Liver (tissue), 8 donors: ENCODE measurements at regions not wholly inside any gene's neighbourhood (a gene's known extent, or its start where the extent isn't known, plus 50 kb on each side); places are given as distances from the start of the nearest gene placed in this dataset.

Source experiments
- DNase-seq: peaks from one replicate; pipeline ENCODE4 v3.0.0-alpha.2; 2017; ENCODE audit warnings: low spot score
- H3K27ac ChIP-seq, 2 donors: one replicate each; pipeline ENCODE4 v1.7.0; 2013; ENCODE audit warnings: inconsistent platforms in 2 of 2, low read length in 2 of 2, control low read depth in 1 of 2, low read depth in 1 of 2, mild to moderate bottlenecking in 1 of 2
- H3K27me3 ChIP-seq, 4 donors: one replicate each; pipeline versions ENCODE4 v1.6.1 to v1.7.0; 2013; ENCODE audit warnings: low read length in 3 of 4, inconsistent platforms in 1 of 4, mild to moderate bottlenecking in 1 of 4, moderate library complexity in 1 of 4; ENCODE audit not compliant: control insufficient read depth in 4 of 4, insufficient read depth in 4 of 4
- H3K36me3 ChIP-seq, 4 donors: one replicate each; pipeline versions ENCODE4 v1.6.1 to v1.7.0; 2013; ENCODE audit warnings: low read length in 3 of 4, mild to moderate bottlenecking in 3 of 4, low read depth in 1 of 4, moderate library complexity in 1 of 4; ENCODE audit not compliant: control insufficient read depth in 4 of 4, insufficient read depth in 3 of 4
- H3K4me1 ChIP-seq, 4 donors: one replicate each; pipeline versions ENCODE4 v1.6.1 to v1.7.0; 2013; ENCODE audit warnings: low read length in 3 of 4, mild to moderate bottlenecking in 3 of 4, moderate library complexity in 1 of 4; ENCODE audit not compliant: control insufficient read depth in 4 of 4, insufficient read depth in 4 of 4
- H3K4me3 ChIP-seq, 3 donors: one replicate each; pipeline versions ENCODE4 v1.6.1 to v1.7.0; 2013; ENCODE audit warnings: low read length in 3 of 3, control low read depth in 1 of 3, low read depth in 1 of 3, mild to moderate bottlenecking in 1 of 3
- H3K9ac ChIP-seq, 2 donors: one replicate each; pipeline ENCODE4 v1.7.0; 2013; ENCODE audit warnings: low read length in 2 of 2, mild to moderate bottlenecking in 2 of 2, moderate library complexity in 2 of 2, control low read depth in 1 of 2, low read depth in 1 of 2
- H3K9me3 ChIP-seq, 4 donors: one replicate each; pipeline versions ENCODE4 v1.6.1 to v1.7.0; 2013; ENCODE audit warnings: low read length in 3 of 4; ENCODE audit not compliant: control insufficient read depth in 4 of 4
- ATF3 ChIP-seq: IDR thresholded peaks from 2 replicates; pipeline ENCODE4 v1.6.1; 2016; ENCODE audit warnings: antibody characterized with exemption
- CTCF ChIP-seq: fragments of 150-350 bp; IDR thresholded peaks from 2 replicates; pipeline ENCODE4 v1.5.1; 2017; ENCODE audit warnings: improper control_type of control experiment, low read depth, low read length; ENCODE audit not compliant: missing input control
- EGR1 ChIP-seq, 2 donors: IDR thresholded peaks; 2 replicates each; pipeline ENCODE4 v1.6.1; 2016 to 2018; ENCODE audit warnings: antibody characterized with exemption in 2 of 2, low read depth in 2 of 2
- FOXA2 ChIP-seq: IDR thresholded peaks from 2 replicates; pipeline ENCODE4 v1.6.1; 2016; ENCODE audit warnings: antibody characterized with exemption
- GABPA ChIP-seq, 2 donors: IDR thresholded peaks in 1 of 2; conservative IDR thresholded peaks in 1 of 2; 2 replicates each; pipeline ENCODE4 v1.6.1; 2016; ENCODE audit warnings: antibody characterized with exemption in 2 of 2, mild to moderate bottlenecking in 1 of 2, moderate library complexity in 1 of 2
- HNF4A ChIP-seq, 2 donors: conservative IDR thresholded peaks; 2 replicates each; pipeline ENCODE4 v1.6.1; 2016; ENCODE audit warnings: antibody characterized with exemption in 2 of 2, mild to moderate bottlenecking in 2 of 2
- HNF4G ChIP-seq: IDR thresholded peaks from 2 replicates; pipeline ENCODE4 v1.6.1; 2016; ENCODE audit warnings: antibody characterized with exemption
- JUND ChIP-seq, 2 donors: IDR thresholded peaks; 2 replicates each; pipeline ENCODE4 v1.6.1; 2016; ENCODE audit warnings: antibody characterized with exemption in 2 of 2
- MAX ChIP-seq: IDR thresholded peaks from 2 replicates; pipeline ENCODE4 v1.6.1; 2016; ENCODE audit warnings: antibody characterized with exemption
- NR2F2 ChIP-seq: IDR thresholded peaks from 2 replicates; pipeline ENCODE4 v1.6.1; 2016; ENCODE audit warnings: antibody characterized with exemption
- RAD21 ChIP-seq, 2 donors: IDR thresholded peaks; 2 replicates each; pipeline ENCODE4 v1.6.1; 2016; ENCODE audit warnings: antibody characterized with exemption in 2 of 2, mild to moderate bottlenecking in 2 of 2
- REST ChIP-seq: IDR thresholded peaks from 2 replicates; pipeline ENCODE4 v1.6.1; 2016; ENCODE audit warnings: antibody characterized with exemption, mild to moderate bottlenecking
- RXRA ChIP-seq, 2 donors: IDR thresholded peaks; 2 replicates each; pipeline ENCODE4 v1.6.1; 2017 to 2018; ENCODE audit warnings: antibody characterized with exemption in 2 of 2, mild to moderate bottlenecking in 1 of 2
- SP1 ChIP-seq: IDR thresholded peaks from 2 replicates; pipeline ENCODE4 v1.6.1; 2018; ENCODE audit warnings: antibody characterized with exemption, mild to moderate bottlenecking
- TAF1 ChIP-seq: conservative IDR thresholded peaks from 2 replicates; pipeline ENCODE4 v1.6.1; 2016; ENCODE audit warnings: antibody characterized with exemption, mild to moderate bottlenecking
- YY1 ChIP-seq: IDR thresholded peaks from 2 replicates; pipeline ENCODE4 v1.6.1; 2016; ENCODE audit warnings: antibody characterized with exemption, mild to moderate bottlenecking
- WGBS: extraction: QIAGEN DNeasy Blood & Tissue Kit; methylation state at CpG from one replicate; pipeline ENCODE4 v1.1.7; 2013; 5-methylcytosine and 5-hydroxymethylcytosine counted together
- donor health status: healthy.
- donor health status: healthy.
- donor health status: healthy.
- donor health status: healthy.
- donor health status: healthy.

GRCh38 chr22:27156821-27157489 is 499.6 kb downstream of the MIAT start (continued):
- TF ChIP-seq REST = no peak
- TF ChIP-seq ATF3 = no peak
- TF ChIP-seq FOXA2 = no peak
- TF ChIP-seq RXRA (IDR thresholded peaks at IDR 0.05) = no peak
- TF ChIP-seq SP1 = no peak
- no peak for TF ChIP-seq MAX
- no peak for TF ChIP-seq HNF4G

- H3K9me3 ChIP-seq = no peaks in the 10 kb centered on the region
- TF ChIP-seq YY1 (no peak), MAX (no peak), ATF3 (no peak), TAF1 (no peak), RXRA (IDR thresholded peaks at IDR 0.05) (no peak)
- H3K27me3 ChIP-seq = peaks cover 0 to 2% (median 0%) of the 10 kb centered on the region in 4 donors
- no peak for DNase-seq
- H3K9ac ChIP-seq = no peak overlapping the region
- H3K27ac ChIP-seq = no peak overlapping the region
- no peak overlapping the region for H3K4me3 ChIP-seq
- H3K4me1 ChIP-seq = no peaks in the 10 kb centered on the region
- 67% methylated on average over 13 of the region's 13 CpGs for WGBS
- no peaks in the 10 kb centered on the region for H3K36me3 ChIP-seq
Measured at GRCh38 chr22:27157666-27158370, 500.4 kb downstream of the MIAT start.

- no peak for DNase-seq
- no peaks in the 10 kb centered on the region for H3K9me3 ChIP-seq
- 77% methylated on average over 8 of the region's 8 CpGs for WGBS
- TF ChIP-seq HNF4G (no peak), SP1 (no peak), REST (no peak), RAD21 (IDR thresholded peaks at IDR 0.05) (no peak), NR2F2 (no peak), JUND (IDR thresholded peaks at IDR 0.05) (no peak), ATF3 (no peak), EGR1 (IDR thresholded peaks at IDR 0.05; ENCODE audit: low read depth in 2 of 2) (no peak), YY1 (no peak), GABPA (IDR thresholded peaks at IDR 0.05 in 1 of 2, conservative IDR thresholded peaks at IDR 0.05 in 1 of 2) (no peak), FOXA2 (no peak), HNF4A (conservative IDR thresholded peaks at IDR 0.05) (no peak), CTCF (no peak), TAF1 (no peak)
Measured at GRCh38 chr22:27159016-27159415, 501.6 kb downstream of the MIAT start.

More at GRCh38 chr22:27159016-27159415, 501.6 kb downstream of the MIAT start:
- Histone ChIP-seq H3K9ac (no peak overlapping the region), H3K4me3 (no peak overlapping the region), H3K4me1 (no peaks in the 10 kb centered on the region), H3K27ac (no peak overlapping the region), H3K27me3 (peaks cover 0 to 6% (median 0%) of the 10 kb centered on the region in 4 donors), H3K36me3 (no peaks in the 10 kb centered on the region)
